PC-9 (cell line): ENCODE measurements at regions not wholly inside any gene's neighbourhood (a gene's known extent, or its start where the extent isn't known, plus 50 kb on each side); places are given as distances from the start of the nearest gene placed in this dataset.

ENCODE experiments used
- EZH2 ChIP-seq: fragments of 200-600 bp; sonication (generic); IDR thresholded peaks from 2 replicates; pipeline ENCODE4 v1.8.0; 2017; ENCODE audit warnings: antibody characterized with exemption, low read depth
- TF ChIP-seq, protein P1 (sequence below): fragments of 200-600 bp; sonication (generic); conservative IDR thresholded peaks from 2 replicates; pipeline ENCODE4 v1.6.1; 2017; ENCODE audit warnings: mixed run types, antibody characterized with exemption, mild to moderate bottlenecking, moderate library complexity

DNA sequence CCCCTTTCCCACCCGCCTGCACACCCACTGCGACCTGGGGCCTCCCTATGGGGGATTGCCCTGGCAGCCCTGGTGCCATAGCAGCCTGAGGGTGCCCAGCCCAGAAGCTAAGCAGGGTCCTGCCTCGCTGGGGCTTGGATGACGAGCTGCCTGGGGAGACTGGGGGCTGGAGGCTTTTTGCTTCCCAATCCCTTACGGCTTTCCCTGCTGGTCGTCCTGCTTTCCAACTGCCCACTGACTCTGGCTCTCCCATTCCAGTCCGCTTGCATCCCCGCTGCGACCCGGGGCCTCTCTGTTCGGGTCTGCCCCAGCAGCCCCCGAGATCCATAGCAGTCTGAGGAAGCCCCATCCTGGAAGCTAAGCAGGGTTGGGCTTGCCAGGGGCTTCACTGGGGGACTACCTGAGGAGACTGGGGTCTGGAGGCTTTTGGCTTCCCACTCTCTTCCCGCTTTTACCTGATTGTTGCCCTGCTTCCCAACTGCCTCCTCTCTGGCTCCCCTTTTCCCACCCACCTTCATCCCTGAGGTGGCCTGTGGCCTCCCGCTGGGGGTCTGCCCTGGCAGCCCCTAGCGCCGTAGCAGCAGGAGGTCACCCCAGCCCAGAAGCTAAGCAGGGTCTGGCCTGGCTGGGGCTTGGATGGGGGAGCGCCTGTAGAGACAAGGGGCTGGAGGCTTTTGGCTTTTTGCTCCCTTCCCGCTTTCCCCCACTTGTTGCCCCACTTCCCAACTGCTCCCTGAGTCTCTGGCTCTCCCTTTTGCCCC, 2292.8 kb downstream of the TP53TG3F start:
- TF ChIP-seq, protein P1, sequence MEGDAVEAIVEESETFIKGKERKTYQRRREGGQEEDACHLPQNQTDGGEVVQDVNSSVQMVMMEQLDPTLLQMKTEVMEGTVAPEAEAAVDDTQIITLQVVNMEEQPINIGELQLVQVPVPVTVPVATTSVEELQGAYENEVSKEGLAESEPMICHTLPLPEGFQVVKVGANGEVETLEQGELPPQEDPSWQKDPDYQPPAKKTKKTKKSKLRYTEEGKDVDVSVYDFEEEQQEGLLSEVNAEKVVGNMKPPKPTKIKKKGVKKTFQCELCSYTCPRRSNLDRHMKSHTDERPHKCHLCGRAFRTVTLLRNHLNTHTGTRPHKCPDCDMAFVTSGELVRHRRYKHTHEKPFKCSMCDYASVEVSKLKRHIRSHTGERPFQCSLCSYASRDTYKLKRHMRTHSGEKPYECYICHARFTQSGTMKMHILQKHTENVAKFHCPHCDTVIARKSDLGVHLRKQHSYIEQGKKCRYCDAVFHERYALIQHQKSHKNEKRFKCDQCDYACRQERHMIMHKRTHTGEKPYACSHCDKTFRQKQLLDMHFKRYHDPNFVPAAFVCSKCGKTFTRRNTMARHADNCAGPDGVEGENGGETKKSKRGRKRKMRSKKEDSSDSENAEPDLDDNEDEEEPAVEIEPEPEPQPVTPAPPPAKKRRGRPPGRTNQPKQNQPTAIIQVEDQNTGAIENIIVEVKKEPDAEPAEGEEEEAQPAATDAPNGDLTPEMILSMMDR: no peak
- no peak for TF ChIP-seq EZH2
